NCI-H510A (cell line): ENCODE measurements at regions not wholly inside any gene's neighbourhood (a gene's known extent, or its start where the extent isn't known, plus 50 kb on each side); places are given as distances from the start of the nearest gene placed in this dataset.

Source experiments
- DNase-seq: peaks from one replicate; lab custom pipeline; 2025; lab: John Stamatoyannopoulos, UW

DNA sequence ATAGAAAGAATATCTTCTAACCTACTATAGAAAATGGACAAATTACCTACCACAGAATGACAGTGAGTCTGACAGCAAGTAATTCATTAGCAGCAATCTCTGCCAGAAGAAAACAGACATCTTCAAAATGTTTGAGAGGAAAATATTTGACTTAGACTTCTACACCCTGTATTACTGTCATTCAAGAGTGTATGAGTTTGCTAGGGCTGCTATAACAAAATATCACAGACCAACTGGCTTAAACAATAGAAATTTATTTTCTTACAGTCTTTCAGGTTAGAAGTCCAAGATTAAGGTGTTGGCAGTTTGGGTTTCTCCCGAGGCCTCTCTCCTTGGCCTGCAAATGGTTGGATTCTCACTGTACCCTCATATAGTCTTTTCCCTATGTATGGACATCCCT, 52.9 kb upstream of the FGGY start:
- DNase-seq = no peak

DNA sequence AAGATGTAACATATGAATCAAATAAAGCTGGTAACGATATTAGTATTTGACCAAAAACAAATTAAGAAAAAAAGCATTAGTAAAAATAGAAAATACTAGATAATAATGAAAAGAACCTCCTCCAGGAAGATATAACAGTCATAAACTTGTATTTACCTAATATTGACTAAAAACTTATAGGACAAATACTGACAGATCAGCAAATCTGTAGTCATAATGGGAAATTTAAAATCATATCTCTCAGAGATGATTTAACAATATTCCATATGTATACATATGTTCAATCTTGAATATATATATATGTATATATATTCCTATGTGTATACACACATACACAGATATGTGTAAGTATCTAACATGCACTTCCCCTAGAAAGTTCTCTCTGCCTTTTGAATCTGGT, 52.0 kb upstream of the FGGY start:
- no peak for DNase-seq
